Ascending aorta (tissue), 2 donors: ENCODE measurements at regions not wholly inside any gene's neighbourhood (a gene's known extent, or its start where the extent isn't known, plus 50 kb on each side); places are given as distances from the start of the nearest gene placed in this dataset.
"Not testable (repeated sequence)": the region's sequence is repeated elsewhere in the genome, so short reads cannot be mapped to it uniquely, and the experiment has no call there.

ENCODE experiments used
- DNase-seq, 2 donors: peaks; one replicate each; pipeline ENCODE4 v3.0.0-alpha.2; 2019; ENCODE audit warnings: low spot score in 2 of 2
- H3K27ac ChIP-seq, 2 donors: fragments of 200-600 bp; sonication (generic); one replicate each; pipeline ENCODE4 v1.5.1; 2016 to 2017; ENCODE audit warnings: mild to moderate bottlenecking in 1 of 2
- H3K27me3 ChIP-seq: fragments of 200-600 bp; sonication (generic); one replicate; pipeline ENCODE4 v1.5.1; 2017
- H3K36me3 ChIP-seq, 2 donors: fragments of 200-600 bp; sonication (generic); one replicate each; pipeline ENCODE4 v1.5.1; 2016
- H3K4me1 ChIP-seq, 2 donors: fragments of 200-600 bp; sonication (generic); one replicate each; pipeline ENCODE4 v1.5.1; 2016 to 2017; ENCODE audit warnings: mild to moderate bottlenecking in 1 of 2
- H3K4me3 ChIP-seq, 2 donors: fragments of 200-600 bp; sonication (generic); one replicate each; pipeline ENCODE4 v1.5.1; 2016 to 2017; ENCODE audit warnings: mild to moderate bottlenecking in 1 of 2
- H3K9me3 ChIP-seq, 2 donors: fragments of 200-600 bp; sonication (generic); one replicate each; pipeline ENCODE4 v1.5.1; 2016
- intact Hi-C: fragments of 100-400 bp; cut with DNase I; formaldehyde crosslinking; loops from one replicate; pipeline ENCODE4 v1.15.1; 2023
- TF ChIP-seq, protein P1 (sequence below), 3 experiments: fragments of 200-600 bp in 2 of 3; fragments of 450-650 bp in 1 of 3; sonication (generic) in 2 of 3; IDR thresholded peaks; one replicate each; pipeline ENCODE4 v1.5.1; 2016 to 2019; ENCODE audit warnings: antibody characterized with exemption in 3 of 3, mild to moderate bottlenecking in 1 of 3, moderate library complexity in 1 of 3

- DNase-seq = no peak
- intact Hi-C loops = no loop called here
- H3K4me3 ChIP-seq = no peak overlapping the region
- no peaks in the 10 kb centered on the region for H3K4me1 ChIP-seq
- no peak overlapping the region for H3K27ac ChIP-seq
- H3K36me3 ChIP-seq = no peaks in the 10 kb centered on the region
- TF ChIP-seq, protein P1, sequence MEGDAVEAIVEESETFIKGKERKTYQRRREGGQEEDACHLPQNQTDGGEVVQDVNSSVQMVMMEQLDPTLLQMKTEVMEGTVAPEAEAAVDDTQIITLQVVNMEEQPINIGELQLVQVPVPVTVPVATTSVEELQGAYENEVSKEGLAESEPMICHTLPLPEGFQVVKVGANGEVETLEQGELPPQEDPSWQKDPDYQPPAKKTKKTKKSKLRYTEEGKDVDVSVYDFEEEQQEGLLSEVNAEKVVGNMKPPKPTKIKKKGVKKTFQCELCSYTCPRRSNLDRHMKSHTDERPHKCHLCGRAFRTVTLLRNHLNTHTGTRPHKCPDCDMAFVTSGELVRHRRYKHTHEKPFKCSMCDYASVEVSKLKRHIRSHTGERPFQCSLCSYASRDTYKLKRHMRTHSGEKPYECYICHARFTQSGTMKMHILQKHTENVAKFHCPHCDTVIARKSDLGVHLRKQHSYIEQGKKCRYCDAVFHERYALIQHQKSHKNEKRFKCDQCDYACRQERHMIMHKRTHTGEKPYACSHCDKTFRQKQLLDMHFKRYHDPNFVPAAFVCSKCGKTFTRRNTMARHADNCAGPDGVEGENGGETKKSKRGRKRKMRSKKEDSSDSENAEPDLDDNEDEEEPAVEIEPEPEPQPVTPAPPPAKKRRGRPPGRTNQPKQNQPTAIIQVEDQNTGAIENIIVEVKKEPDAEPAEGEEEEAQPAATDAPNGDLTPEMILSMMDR (IDR thresholded peaks at IDR 0.05) = no peak
- no peaks in the 10 kb centered on the region for H3K9me3 ChIP-seq
- H3K27me3 ChIP-seq = no peaks in the 10 kb centered on the region
Observed at GRCh38 chr14:43085819-43086218, 1421.3 kb downstream of the FSCB start.

- H3K4me3 ChIP-seq, H3K4me1 ChIP-seq, H3K27me3 ChIP-seq, DNase-seq, H3K36me3 ChIP-seq, intact Hi-C loops, H3K27ac ChIP-seq, H3K9me3 ChIP-seq: not testable (repeated sequence)
Observed at GRCh38 chr14:43067372-43067771, 1439.7 kb downstream of the FSCB start.

- intact Hi-C loops = no loop called here
- Histone ChIP-seq H3K27me3 (no peaks in the 10 kb centered on the region), H3K36me3 (no peaks in the 10 kb centered on the region), H3K9me3 (no peaks in the 10 kb centered on the region), H3K27ac (no peak overlapping the region), H3K4me3 (no peak overlapping the region), H3K4me1 (no peaks in the 10 kb centered on the region)
- DNase-seq = no peak
- TF ChIP-seq, protein P1 (IDR thresholded peaks at IDR 0.05) = no peak
Observed at GRCh38 chr14:43056106-43056505, 1449.4 kb downstream of the LRFN5 start.

DNA sequence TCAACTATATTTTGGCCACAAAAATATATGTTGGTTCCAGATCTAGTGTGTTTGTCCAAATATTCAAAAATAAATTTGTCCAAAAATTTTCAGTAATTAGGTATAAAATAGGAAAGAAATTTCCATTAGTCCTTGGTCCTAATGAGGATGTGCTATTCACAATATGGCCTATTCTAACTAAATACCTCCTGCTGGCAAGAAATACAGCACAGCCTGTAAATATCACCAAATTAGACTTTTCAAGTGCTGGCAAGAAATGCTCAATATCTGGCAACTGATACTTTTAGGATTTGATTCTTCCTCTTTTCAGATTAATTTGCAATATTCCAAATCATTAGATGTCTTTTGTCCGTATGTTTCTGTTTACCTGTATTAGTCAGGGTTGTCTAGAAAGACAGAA, 1446.2 kb downstream of the LRFN5 start:
- TF ChIP-seq, protein P1 (IDR thresholded peaks at IDR 0.05) = no peak
- Histone ChIP-seq H3K9me3 (no peaks in the 10 kb centered on the region), H3K4me1 (no peaks in the 10 kb centered on the region), H3K4me3 (no peak overlapping the region), H3K36me3 (no peaks in the 10 kb centered on the region), H3K27ac (no peak overlapping the region), H3K27me3 (no peaks in the 10 kb centered on the region)
- DNase-seq = no peak
- intact Hi-C loops = no loop called here

- no peak overlapping the region for H3K27ac ChIP-seq
- H3K4me3 ChIP-seq = no peak overlapping the region
- DNase-seq = no peak
- no peaks in the 10 kb centered on the region for H3K4me1 ChIP-seq
- no peaks in the 10 kb centered on the region for H3K36me3 ChIP-seq
- no peaks in the 10 kb centered on the region for H3K9me3 ChIP-seq
- H3K27me3 ChIP-seq = no peaks in the 10 kb centered on the region
- TF ChIP-seq, protein P1 (IDR thresholded peaks at IDR 0.05) = no peak
- intact Hi-C loops = no loop called here
Observed at GRCh38 chr14:43043850-43044249, 1437.2 kb downstream of the LRFN5 start.

- no peak for DNase-seq
- intact Hi-C loops = no loop called here
- H3K27me3 ChIP-seq = no peaks in the 10 kb centered on the region
- no peak overlapping the region for H3K27ac ChIP-seq
- H3K36me3 ChIP-seq = no peaks in the 10 kb centered on the region
- no peaks in the 10 kb centered on the region for H3K9me3 ChIP-seq
- no peak overlapping the region for H3K4me3 ChIP-seq
- no peaks in the 10 kb centered on the region for H3K4me1 ChIP-seq
- TF ChIP-seq, protein P1 (IDR thresholded peaks at IDR 0.05) = no peak
Observed at GRCh38 chr14:43042408-43042807, 1435.7 kb downstream of the LRFN5 start.
